Endothelial cell of umbilical vein (primary cell): ENCODE measurements at regions not wholly inside any gene's neighbourhood (a gene's known extent, or its start where the extent isn't known, plus 50 kb on each side); places are given as distances from the start of the nearest gene placed in this dataset.

ENCODE experiments used
- BruUV-seq: library from RNA; stranded (reverse); fragments of 400-500 nt; replicated peaks from 2 replicates; lab custom pipeline; 2021; lab: Mats Ljungman, UMichigan
- CTCF ChIA-PET: fragments of 300-600, 350-600 bp; sonication (Branson Sonifier 250); formaldehyde crosslinking; loops from one replicate; lab custom pipeline; 2021; ENCODE audit warnings: antibody characterized with exemption, inconsistent platforms; lab: Charles Lee
- POLR2A ChIA-PET: fragments of 300-600, 350-600 bp; sonication (Branson Sonifier 250); formaldehyde crosslinking; loops from one replicate; lab custom pipeline; 2021; ENCODE audit warnings: antibody characterized with exemption, inconsistent platforms; lab: Charles Lee
- DNase-seq: peaks from one replicate; pipeline ENCODE4 v3.0.0-alpha.2; 2011; ENCODE audit warnings: low read depth, low spot score
- FAIRE-seq: peaks from 2 replicates; lab custom pipeline; 2011; peaks lifted over from hg19 to GRCh38; lab: Jason Lieb, UNC
- H2AFZ ChIP-seq: 2 replicates; pipeline ENCODE4 v1.6.0; 2012; ENCODE audit warnings: low read depth, low read length, control low read depth, inconsistent platforms
- H3K27ac ChIP-seq: 2 replicates; pipeline ENCODE4 v1.5.1; 2011; ENCODE audit warnings: low read depth, mild to moderate bottlenecking, control low read depth, low read length, moderate library complexity; ENCODE audit not compliant: insufficient read depth
- H3K27me3 ChIP-seq, 2 experiments: 2 replicates each; pipeline versions ENCODE4 v1.6.0 to v1.6.1; 2011; ENCODE audit warnings: low read length in 2 of 2, mixed read lengths in 1 of 2; ENCODE audit not compliant: control insufficient read depth in 2 of 2, insufficient read depth in 2 of 2
- H3K36me3 ChIP-seq, 2 experiments: 2 replicates in 1 of 2; 3 replicates in 1 of 2; pipeline ENCODE4 v1.5.1; 2011; ENCODE audit warnings: low read length in 2 of 2, mild to moderate bottlenecking in 1 of 2, moderate library complexity in 1 of 2; ENCODE audit not compliant: control insufficient read depth in 2 of 2, insufficient read depth in 2 of 2; ENCODE audit errors: extremely low read depth in 1 of 2
- H3K4me1 ChIP-seq: 3 replicates; pipeline ENCODE4 v1.5.1; 2011; ENCODE audit warnings: mild to moderate bottlenecking, low read length; ENCODE audit not compliant: control insufficient read depth, insufficient read depth; ENCODE audit errors: extremely low read depth
- H3K4me2 ChIP-seq: 2 replicates; pipeline ENCODE4 v1.6.1; 2011; ENCODE audit warnings: low read length, control low read depth, mixed read lengths; ENCODE audit not compliant: insufficient read depth
- H3K4me3 ChIP-seq, 3 experiments: fragments of 200-600 bp in 1 of 3; sonication (generic), shearing (Covaris generic) in 1 of 3; replicated peaks in 1 of 3; 2 replicates each; pipeline ENCODE4 v1.5.1; 2011 to 2016; ENCODE audit warnings: control low read depth in 3 of 3, low read length in 3 of 3, mild to moderate bottlenecking in 2 of 3, inconsistent platforms in 1 of 3, low read depth in 1 of 3, moderate library complexity in 1 of 3; ENCODE audit not compliant: insufficient read depth in 1 of 3
- H3K79me2 ChIP-seq: 2 replicates; pipeline ENCODE4 v1.6.0; 2012; ENCODE audit warnings: low read length, inconsistent platforms; ENCODE audit not compliant: control insufficient read depth, insufficient read depth
- H3K9ac ChIP-seq: replicated peaks from 2 replicates; pipeline ENCODE3; 2011; ENCODE audit warnings: low read length, control low read depth; ENCODE audit not compliant: insufficient read depth; ENCODE audit errors: extremely low read depth
- H3K9me1 ChIP-seq: replicated peaks from 3 replicates; pipeline ENCODE4 v1.6.0; 2011; ENCODE audit warnings: mild to moderate bottlenecking, low read length; ENCODE audit not compliant: control insufficient read depth, insufficient read depth; ENCODE audit errors: extremely low read depth
- H3K9me3 ChIP-seq: replicated peaks from 2 replicates; pipeline ENCODE4 v1.5.1; 2012; ENCODE audit warnings: low read length, inconsistent platforms; ENCODE audit not compliant: control insufficient read depth, insufficient read depth
- H4K20me1 ChIP-seq: replicated peaks from 2 replicates; pipeline ENCODE3; 2011; ENCODE audit warnings: mild to moderate bottlenecking, low read length; ENCODE audit not compliant: control insufficient read depth, insufficient read depth; ENCODE audit errors: extremely low read depth
- CTCF ChIP-seq, 2 donors: IDR thresholded peaks; 1 replicate in 1 of 2; 2 replicates in 1 of 2; pipeline ENCODE4 v1.5.1; 2011; ENCODE audit warnings: low read length in 2 of 2, mild to moderate bottlenecking in 2 of 2, moderate library complexity in 2 of 2, control low read depth in 1 of 2, inconsistent platforms in 1 of 2, low read depth in 1 of 2; ENCODE audit not compliant: insufficient read depth in 1 of 2; ENCODE audit errors: extremely low read depth in 1 of 2
- EZH2 ChIP-seq: IDR thresholded peaks from 2 replicates; pipeline ENCODE4 v1.6.1; 2012; ENCODE audit warnings: borderline replicate concordance, low read depth, mild to moderate bottlenecking, moderate library complexity, low read length, inconsistent platforms; ENCODE audit not compliant: severe bottlenecking
- FOS ChIP-seq: IDR thresholded peaks from 2 replicates; pipeline ENCODE4 v1.6.1; 2011; ENCODE audit warnings: mild to moderate bottlenecking, low read length, moderate library complexity, borderline replicate concordance; ENCODE audit not compliant: insufficient read depth
- GATA2 ChIP-seq: IDR thresholded peaks from 2 replicates; pipeline ENCODE4 v1.7.0; 2011; ENCODE audit warnings: low read depth, mild to moderate bottlenecking, moderate library complexity, mixed read lengths, low read length; ENCODE audit not compliant: insufficient read length, insufficient read depth
- JUN ChIP-seq: IDR thresholded peaks from 2 replicates; pipeline ENCODE4 v1.6.1; 2011; ENCODE audit warnings: borderline replicate concordance, low read depth; ENCODE audit not compliant: insufficient read length, insufficient read depth
- MAX ChIP-seq: IDR thresholded peaks from 2 replicates; pipeline ENCODE4 v1.6.1; 2011; ENCODE audit not compliant: insufficient read depth, insufficient read length
- MYC ChIP-seq: IDR thresholded peaks from one replicate; pipeline ENCODE4 v1.6.1; 2011; ENCODE audit warnings: mild to moderate bottlenecking, low read depth, low read length
- POLR2A ChIP-seq: IDR thresholded peaks from 2 replicates; pipeline ENCODE4 v1.6.1; 2012; ENCODE audit warnings: low read depth, mild to moderate bottlenecking, control low read depth, low read length
- POLR2AphosphoS5 ChIP-seq: IDR thresholded peaks from 2 replicates; pipeline ENCODE4 v1.6.1; 2012; ENCODE audit warnings: low read depth, mild to moderate bottlenecking, control low read depth, low read length, moderate library complexity; ENCODE audit not compliant: insufficient read depth
- dilution Hi-C: fragments of 300-500 bp; cut with MboI; formaldehyde crosslinking; loops from one replicate; pipeline ENCODE4 v1.15.0; 2019; ENCODE audit warnings: low sequenced_read_pairs; ENCODE audit not compliant: extremely low pct_ligation_motif_present
- intact Hi-C: fragments of 100-400 bp; cut with micrococcal nuclease; formaldehyde crosslinking; loops from one replicate; pipeline ENCODE4 v1.10.0; 2022

GRCh38 chr6:163691049-163691448, 276.5 kb downstream of the QKI start:
- no peaks in the 10 kb centered on the region for H3K4me1 ChIP-seq

More at GRCh38 chr6:163691049-163691448, 276.5 kb downstream of the QKI start:
- ChIA-PET POLR2A (no interaction called here), CTCF (no interaction called here)
- H3K36me3 ChIP-seq: no peaks in the 10 kb centered on the region
- H3K9me1 ChIP-seq: no peaks in the 10 kb centered on the region
- H3K4me3 ChIP-seq: no peak overlapping the region
- H4K20me1 ChIP-seq: no peaks in the 10 kb centered on the region
- no peak overlapping the region for H3K9ac ChIP-seq
- BruUV-seq: no TSS peak
- DNase-seq (no peak), FAIRE-seq (no peak)
- H3K27ac ChIP-seq: no peak overlapping the region
- no peaks in the 10 kb centered on the region for H3K79me2 ChIP-seq
- H3K27me3 ChIP-seq: no peaks in the 10 kb centered on the region
- no peak for TF ChIP-seq GATA2
- no peak for TF ChIP-seq POLR2A
- no peak for TF ChIP-seq JUN
- no peak for TF ChIP-seq CTCF (IDR thresholded peaks at IDR 0.05; ENCODE audit: extremely low read depth in 1 of 2, insufficient read depth in 1 of 2, low read depth in 1 of 2, low read length in 2 of 2)
- no peak for TF ChIP-seq FOS
- TF ChIP-seq MAX: no peak
- no peak for TF ChIP-seq MYC
- TF ChIP-seq EZH2: no peak
- TF ChIP-seq POLR2AphosphoS5: no peak
- dilution Hi-C loops (no loop called here), intact Hi-C loops (no loop called here)
- no peak overlapping the region for H2AFZ ChIP-seq
- no peaks in the 10 kb centered on the region for H3K9me3 ChIP-seq
- H3K4me2 ChIP-seq: no peak overlapping the region
